ENCODE measurements at regions not wholly inside any gene's neighbourhood (a gene's known extent, or its start where the extent isn't known, plus 50 kb on each side); places are given as distances from the start of the nearest gene placed in this dataset.
"Not testable (repeated sequence)": the region's sequence is repeated elsewhere in the genome, so short reads cannot be mapped to it uniquely, and the experiment has no call there.

DNA sequence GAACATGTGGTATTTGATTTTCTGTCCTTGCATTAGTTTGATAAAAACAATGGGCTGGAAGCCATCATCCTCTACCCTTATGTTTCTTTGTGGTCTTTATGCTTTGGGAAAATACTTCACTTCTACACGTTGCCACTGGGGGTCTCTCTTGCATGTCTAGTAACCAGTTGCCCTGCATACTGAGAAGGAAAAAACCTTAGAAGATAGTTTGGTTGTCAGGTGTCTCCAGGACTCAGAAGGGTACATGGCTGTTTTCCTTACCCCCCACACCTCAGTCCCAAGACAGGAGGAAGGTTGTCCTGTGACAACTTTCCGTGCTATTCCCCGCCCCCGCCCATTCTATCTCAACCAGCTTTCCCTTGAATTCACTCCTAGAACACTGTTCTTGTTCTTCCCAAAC, 62.1 kb upstream of the LANCL3 start:
- TF ChIP-seq, protein P1, sequence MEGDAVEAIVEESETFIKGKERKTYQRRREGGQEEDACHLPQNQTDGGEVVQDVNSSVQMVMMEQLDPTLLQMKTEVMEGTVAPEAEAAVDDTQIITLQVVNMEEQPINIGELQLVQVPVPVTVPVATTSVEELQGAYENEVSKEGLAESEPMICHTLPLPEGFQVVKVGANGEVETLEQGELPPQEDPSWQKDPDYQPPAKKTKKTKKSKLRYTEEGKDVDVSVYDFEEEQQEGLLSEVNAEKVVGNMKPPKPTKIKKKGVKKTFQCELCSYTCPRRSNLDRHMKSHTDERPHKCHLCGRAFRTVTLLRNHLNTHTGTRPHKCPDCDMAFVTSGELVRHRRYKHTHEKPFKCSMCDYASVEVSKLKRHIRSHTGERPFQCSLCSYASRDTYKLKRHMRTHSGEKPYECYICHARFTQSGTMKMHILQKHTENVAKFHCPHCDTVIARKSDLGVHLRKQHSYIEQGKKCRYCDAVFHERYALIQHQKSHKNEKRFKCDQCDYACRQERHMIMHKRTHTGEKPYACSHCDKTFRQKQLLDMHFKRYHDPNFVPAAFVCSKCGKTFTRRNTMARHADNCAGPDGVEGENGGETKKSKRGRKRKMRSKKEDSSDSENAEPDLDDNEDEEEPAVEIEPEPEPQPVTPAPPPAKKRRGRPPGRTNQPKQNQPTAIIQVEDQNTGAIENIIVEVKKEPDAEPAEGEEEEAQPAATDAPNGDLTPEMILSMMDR (IDR thresholded peaks at IDR 0.05): peak; percentile 44
- H3K27me3 Mint-ChIP-seq (ENCODE audit: low read depth, poor library complexity): peaks cover 3% of the 10 kb centered on the region
- no peak overlapping the region for H3K4me3 Mint-ChIP-seq
- no peaks in the 10 kb centered on the region for H3K36me3 Mint-ChIP-seq (ENCODE audit: low read depth)
- peaks cover 31% of the 10 kb centered on the region for H3K9me3 Mint-ChIP-seq
- H3K4me1 Mint-ChIP-seq: no peaks in the 10 kb centered on the region
- DNase-seq: no peak
- H3K27ac Mint-ChIP-seq: no peak overlapping the region

DNA sequence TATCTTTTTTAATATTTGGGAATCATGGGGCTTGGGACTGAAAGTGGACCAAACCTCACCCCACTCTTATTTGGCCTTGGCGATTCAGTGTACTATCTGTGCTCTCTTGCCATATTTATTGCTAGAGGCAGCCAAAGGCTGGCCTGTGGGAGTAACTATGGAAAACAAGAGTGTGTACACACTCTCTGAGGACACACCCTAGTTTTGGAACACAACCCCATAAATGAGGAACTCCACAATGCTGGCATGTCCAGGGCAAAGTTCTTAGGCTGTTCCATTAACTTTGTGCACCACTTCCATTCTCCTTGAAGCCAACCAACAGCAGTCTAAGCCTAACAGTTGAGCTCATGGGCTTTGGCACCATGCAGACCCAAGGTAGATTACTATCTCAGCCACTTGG, 54.9 kb upstream of the LANCL3 start:
- not testable (repeated sequence) for H3K27ac Mint-ChIP-seq; H3K36me3 Mint-ChIP-seq (ENCODE audit: low read depth); H3K4me3 Mint-ChIP-seq; DNase-seq; H3K27me3 Mint-ChIP-seq (ENCODE audit: low read depth, poor library complexity); H3K4me1 Mint-ChIP-seq
- peaks cover 18% of the 10 kb centered on the region for H3K9me3 Mint-ChIP-seq

DNA sequence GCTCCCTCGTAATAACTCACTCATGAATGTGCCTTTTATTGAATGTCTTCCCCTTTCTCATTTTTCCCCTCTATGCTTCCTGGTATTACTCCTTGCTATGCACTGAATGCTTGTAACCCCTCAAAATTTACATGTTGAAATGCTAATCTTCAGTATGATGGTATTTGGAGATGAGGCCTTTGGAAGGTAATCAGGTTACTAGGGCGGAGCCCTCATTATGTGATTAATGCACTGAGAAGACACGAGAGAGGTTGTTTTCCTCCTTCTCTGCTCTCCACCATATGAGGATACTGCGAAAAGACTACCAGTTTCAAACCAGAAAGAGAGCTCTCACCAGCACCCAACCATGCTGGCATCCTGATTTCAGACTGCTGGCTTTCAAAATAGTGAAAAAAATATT, 52.2 kb upstream of the LANCL3 start:
- not testable (repeated sequence) for DNase-seq

DNA sequence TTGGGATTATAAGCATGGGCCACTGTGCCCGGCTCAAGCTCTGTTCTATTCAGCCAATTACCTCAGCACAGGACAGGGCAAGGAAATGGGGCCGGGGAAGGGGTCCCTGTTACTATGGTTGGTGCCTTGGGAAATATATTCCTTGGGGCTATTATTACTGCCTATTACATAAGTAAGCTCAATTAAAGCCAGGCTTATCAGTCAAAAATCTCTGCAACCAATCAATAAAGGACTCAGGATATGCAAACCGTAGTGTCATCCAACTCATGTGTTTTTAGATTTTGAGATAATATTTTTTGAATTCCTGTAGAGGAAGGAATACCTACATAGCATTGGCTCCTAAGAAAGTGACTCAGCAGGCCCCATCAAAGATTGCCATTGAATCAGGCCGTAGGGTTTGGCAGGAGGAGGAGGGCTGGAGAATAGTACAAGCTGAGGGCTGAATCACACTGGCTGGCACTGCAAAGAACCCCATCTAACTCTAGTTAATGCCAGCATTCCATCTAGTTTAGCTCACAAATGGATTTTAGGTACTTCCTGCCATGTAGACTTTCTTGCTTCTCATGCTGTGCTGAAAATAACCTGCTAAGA, 50.5 kb upstream of the LANCL3 start:
- H3K9me3 Mint-ChIP-seq: peaks cover 14% of the 10 kb centered on the region
- H3K4me3 Mint-ChIP-seq, DNase-seq: not testable (repeated sequence)

More for the DNA sequence above, 52.2 kb upstream of the LANCL3 start:
- H3K36me3 Mint-ChIP-seq (ENCODE audit: low read depth); H3K4me3 Mint-ChIP-seq; H3K27ac Mint-ChIP-seq; H3K27me3 Mint-ChIP-seq (ENCODE audit: low read depth, poor library complexity); H3K4me1 Mint-ChIP-seq: not testable (repeated sequence)
- peaks cover 13% of the 10 kb centered on the region for H3K9me3 Mint-ChIP-seq

More for the DNA sequence above, 50.5 kb upstream of the LANCL3 start:
- H3K4me1 Mint-ChIP-seq; H3K27ac Mint-ChIP-seq; H3K36me3 Mint-ChIP-seq (ENCODE audit: low read depth); H3K27me3 Mint-ChIP-seq (ENCODE audit: low read depth, poor library complexity): not testable (repeated sequence)

All from nephron progenitor cell (in vitro differentiated cells).